ENCODE measurements at regions not wholly inside any gene's neighbourhood (a gene's known extent, or its start where the extent isn't known, plus 50 kb on each side); places are given as distances from the start of the nearest gene placed in this dataset.

- CTCF ChIA-PET (ENCODE audit: unreplicated experiment): no interaction called here
- no peak for DNase-seq (ENCODE audit: low spot score)
- Histone ChIP-seq H2AFZ (ENCODE audit: low read length) (no peak overlapping the region), H3K4me1 (ENCODE audit: insufficient read depth, low read length, poor library complexity, severe bottlenecking) (no peaks in the 10 kb centered on the region), H3K4me3 (ENCODE audit: low read depth, low read length, poor library complexity, severe bottlenecking) (no peak overlapping the region), H3K79me2 (ENCODE audit: insufficient read depth, low read depth, low read length) (no peaks in the 10 kb centered on the region), H4K20me1 (ENCODE audit: insufficient read depth, low read length) (no peaks in the 10 kb centered on the region), H3K9me2 (ENCODE audit: insufficient read depth, low read length) (no peaks in the 10 kb centered on the region; the same call in 1 of the 2 replicates), H3K9me3 (ENCODE audit: low read length) (no peaks in the 10 kb centered on the region), H3K36me3 (ENCODE audit: insufficient read depth, low read length) (no peaks in the 10 kb centered on the region), H3K27ac (ENCODE audit: low read depth, low read length, poor library complexity, severe bottlenecking) (no peak overlapping the region), H3K4me2 (ENCODE audit: low read length) (no peak overlapping the region)
- no TSS peak for BruUV-seq (replicated peaks)
- POLR2A ChIA-PET: interaction anchor here (0.6 kb wide), 1 partner anchor 97 kb away, joined by 3 read pairs; no protein-coding TSS in a partner anchor
- intact Hi-C loops (cut with micrococcal nuclease; ENCODE audit: unreplicated experiment): no loop called here
- TF ChIP-seq EZH2phosphoT487 (IDR thresholded peaks at IDR 0.05; ENCODE audit: borderline replicate concordance, low read depth, low read length): no peak
Observed at GRCh38 chr2:13681936-13682335, 950.6 kb upstream of the LRATD1 start.

- BruUV-seq (replicated peaks): no TSS peak
- no peak for DNase-seq (ENCODE audit: low spot score)
Observed at GRCh38 chr2:13682540-13683272, 949.8 kb upstream of the LRATD1 start.

GRCh38 chr2:13686262-13686661 is 946.3 kb upstream of the LRATD1 start:
- no peaks in the 10 kb centered on the region for H4K20me1 ChIP-seq (ENCODE audit: insufficient read depth, low read length)
- intact Hi-C loops (cut with micrococcal nuclease; ENCODE audit: unreplicated experiment): no loop called here
- H3K4me3 ChIP-seq (ENCODE audit: low read depth, low read length, poor library complexity, severe bottlenecking): no peak overlapping the region
- TF ChIP-seq CTCF (conservative IDR thresholded peaks at IDR 0.05; ENCODE audit: low read length): no peak
- TF ChIP-seq EZH2phosphoT487 (IDR thresholded peaks at IDR 0.05; ENCODE audit: borderline replicate concordance, low read depth, low read length): no peak
- no peak overlapping the region for H3K4me2 ChIP-seq (ENCODE audit: low read length)
- H3K4me1 ChIP-seq (ENCODE audit: insufficient read depth, low read length, poor library complexity, severe bottlenecking): no peaks in the 10 kb centered on the region
- no peaks in the 10 kb centered on the region for H3K9me2 ChIP-seq (ENCODE audit: insufficient read depth, low read length)
- H3K27ac ChIP-seq (ENCODE audit: low read depth, low read length, poor library complexity, severe bottlenecking): no peak overlapping the region
- no peaks in the 10 kb centered on the region for H3K36me3 ChIP-seq (ENCODE audit: insufficient read depth, low read length)
- no peak overlapping the region for H2AFZ ChIP-seq (ENCODE audit: low read length)
- H3K79me2 ChIP-seq (ENCODE audit: insufficient read depth, low read depth, low read length): no peaks in the 10 kb centered on the region
- no TSS peak for BruUV-seq (replicated peaks)
- DNase-seq (ENCODE audit: low spot score): no peak
- no peaks in the 10 kb centered on the region for H3K9me3 ChIP-seq (ENCODE audit: low read length)
- ChIA-PET POLR2A (interaction anchor here (1.5 kb wide), 1 partner anchor 16 kb away, joined by 3 read pairs; no protein-coding TSS in a partner anchor), CTCF (ENCODE audit: unreplicated experiment) (no interaction called here)

More at GRCh38 chr2:13682540-13683272, 949.8 kb upstream of the LRATD1 start:
- Histone ChIP-seq H4K20me1 (ENCODE audit: insufficient read depth, low read length) (no peaks in the 10 kb centered on the region), H3K27ac (ENCODE audit: low read depth, low read length, poor library complexity, severe bottlenecking) (no peak overlapping the region), H3K36me3 (ENCODE audit: insufficient read depth, low read length) (no peaks in the 10 kb centered on the region), H3K4me3 (ENCODE audit: low read depth, low read length, poor library complexity, severe bottlenecking) (no peak overlapping the region), H3K4me2 (ENCODE audit: low read length) (no peak overlapping the region), H3K9me3 (ENCODE audit: low read length) (no peaks in the 10 kb centered on the region), H3K4me1 (ENCODE audit: insufficient read depth, low read length, poor library complexity, severe bottlenecking) (no peaks in the 10 kb centered on the region), H2AFZ (ENCODE audit: low read length) (no peak overlapping the region), H3K9me2 (ENCODE audit: insufficient read depth, low read length) (no peaks in the 10 kb centered on the region), H3K79me2 (ENCODE audit: insufficient read depth, low read depth, low read length) (no peaks in the 10 kb centered on the region)
- no peak for TF ChIP-seq CTCF (conservative IDR thresholded peaks at IDR 0.05; ENCODE audit: low read length)
- TF ChIP-seq EZH2phosphoT487 (IDR thresholded peaks at IDR 0.05; ENCODE audit: borderline replicate concordance, low read depth, low read length): no peak
- ChIA-PET POLR2A (interaction anchor here (0.6 kb wide), 1 partner anchor 96 kb away, joined by 3 read pairs; no protein-coding TSS in a partner anchor), CTCF (ENCODE audit: unreplicated experiment) (no interaction called here)
- intact Hi-C loops (cut with micrococcal nuclease; ENCODE audit: unreplicated experiment): no loop called here
